ENCODE measurements at regions not wholly inside any gene's neighbourhood (a gene's known extent, or its start where the extent isn't known, plus 50 kb on each side); places are given as distances from the start of the nearest gene placed in this dataset.

GRCh38 chr7:138276891-138277290 is 183.2 kb upstream of the TRIM24 start:
- H3K27me3 ChIP-seq (replicated peaks; ENCODE audit: insufficient read depth): no peaks in the 10 kb centered on the region
- H3K4me3 ChIP-seq: no peak overlapping the region
- no peak for DNase-seq (ENCODE audit: low spot score)
- no peaks in the 10 kb centered on the region for H3K9me3 ChIP-seq
- H3K4me1 ChIP-seq (replicated peaks): no peaks in the 10 kb centered on the region
- no peak overlapping the region for H3K27ac ChIP-seq
- H3K36me3 ChIP-seq: no peaks in the 10 kb centered on the region
- intact Hi-C loops (cut with DNase I): no loop called here
- no peak for TF ChIP-seq CTCF (IDR thresholded peaks at IDR 0.05)

GRCh38 chr7:138278601-138279000 is 181.5 kb upstream of the TRIM24 start:
- Histone ChIP-seq H3K27me3 (replicated peaks; ENCODE audit: insufficient read depth) (no peaks in the 10 kb centered on the region), H3K27ac (no peak overlapping the region), H3K4me3 (no peak overlapping the region), H3K4me1 (replicated peaks) (no peaks in the 10 kb centered on the region), H3K9me3 (no peaks in the 10 kb centered on the region), H3K36me3 (no peaks in the 10 kb centered on the region)
- DNase-seq (ENCODE audit: low spot score): no peak
- intact Hi-C loops (cut with DNase I): no loop called here
- TF ChIP-seq POLR2AphosphoS5 (IDR thresholded peaks at IDR 0.05): no peak
- TF ChIP-seq CTCF (IDR thresholded peaks at IDR 0.05): no peak
- TF ChIP-seq POLR2A (IDR thresholded peaks at IDR 0.05): no peak
- WGBS: 89% methylated on average over 2 of the region's 2 CpGs

GRCh38 chr7:138282997-138283396 is 177.1 kb upstream of the TRIM24 start:
- no peak for DNase-seq (ENCODE audit: low spot score)
- Histone ChIP-seq H3K27ac (no peak overlapping the region), H3K4me1 (replicated peaks) (no peaks in the 10 kb centered on the region), H3K9me3 (no peaks in the 10 kb centered on the region), H3K4me3 (no peak overlapping the region), H3K27me3 (replicated peaks; ENCODE audit: insufficient read depth) (no peaks in the 10 kb centered on the region), H3K36me3 (no peaks in the 10 kb centered on the region)
- TF ChIP-seq CTCF (IDR thresholded peaks at IDR 0.05) (no peak), POLR2AphosphoS5 (IDR thresholded peaks at IDR 0.05) (no peak), POLR2A (IDR thresholded peaks at IDR 0.05) (no peak)
- intact Hi-C loops (cut with DNase I): no loop called here
- WGBS: 69% methylated on average over 5 of the region's 5 CpGs

GRCh38 chr7:138285129-138285528 is 174.9 kb upstream of the TRIM24 start:
- no peak for TF ChIP-seq POLR2AphosphoS5 (IDR thresholded peaks at IDR 0.05)
- TF ChIP-seq CTCF (IDR thresholded peaks at IDR 0.05): no peak
- TF ChIP-seq POLR2A (IDR thresholded peaks at IDR 0.05): no peak
- H3K9me3 ChIP-seq: no peaks in the 10 kb centered on the region
- H3K27me3 ChIP-seq (replicated peaks; ENCODE audit: insufficient read depth): no peaks in the 10 kb centered on the region
- no peak overlapping the region for H3K4me3 ChIP-seq
- no peaks in the 10 kb centered on the region for H3K4me1 ChIP-seq (replicated peaks)
- WGBS: 82% methylated on average over 1 of the region's 1 CpG
- no peak for DNase-seq (ENCODE audit: low spot score)
- intact Hi-C loops (cut with DNase I): no loop called here
- no peak overlapping the region for H3K27ac ChIP-seq
- H3K36me3 ChIP-seq: no peaks in the 10 kb centered on the region

- Histone ChIP-seq H3K36me3 (no peaks in the 10 kb centered on the region), H3K4me1 (replicated peaks) (no peaks in the 10 kb centered on the region), H3K27ac (no peak overlapping the region), H3K9me3 (no peaks in the 10 kb centered on the region), H3K27me3 (replicated peaks; ENCODE audit: insufficient read depth) (no peaks in the 10 kb centered on the region), H3K4me3 (no peak overlapping the region)
- intact Hi-C loops (cut with DNase I): no loop called here
- DNase-seq (ENCODE audit: low spot score): no peak
- TF ChIP-seq POLR2AphosphoS5 (IDR thresholded peaks at IDR 0.05) (no peak), POLR2A (IDR thresholded peaks at IDR 0.05) (no peak), CTCF (IDR thresholded peaks at IDR 0.05) (no peak)
- 73% methylated on average over 3 of the region's 3 CpGs for WGBS
Measured at GRCh38 chr7:138286846-138287245, 173.2 kb upstream of the TRIM24 start.
